ENCODE measurements at regions not wholly inside any gene's neighbourhood (a gene's known extent, or its start where the extent isn't known, plus 50 kb on each side); places are given as distances from the start of the nearest gene placed in this dataset.

DNA sequence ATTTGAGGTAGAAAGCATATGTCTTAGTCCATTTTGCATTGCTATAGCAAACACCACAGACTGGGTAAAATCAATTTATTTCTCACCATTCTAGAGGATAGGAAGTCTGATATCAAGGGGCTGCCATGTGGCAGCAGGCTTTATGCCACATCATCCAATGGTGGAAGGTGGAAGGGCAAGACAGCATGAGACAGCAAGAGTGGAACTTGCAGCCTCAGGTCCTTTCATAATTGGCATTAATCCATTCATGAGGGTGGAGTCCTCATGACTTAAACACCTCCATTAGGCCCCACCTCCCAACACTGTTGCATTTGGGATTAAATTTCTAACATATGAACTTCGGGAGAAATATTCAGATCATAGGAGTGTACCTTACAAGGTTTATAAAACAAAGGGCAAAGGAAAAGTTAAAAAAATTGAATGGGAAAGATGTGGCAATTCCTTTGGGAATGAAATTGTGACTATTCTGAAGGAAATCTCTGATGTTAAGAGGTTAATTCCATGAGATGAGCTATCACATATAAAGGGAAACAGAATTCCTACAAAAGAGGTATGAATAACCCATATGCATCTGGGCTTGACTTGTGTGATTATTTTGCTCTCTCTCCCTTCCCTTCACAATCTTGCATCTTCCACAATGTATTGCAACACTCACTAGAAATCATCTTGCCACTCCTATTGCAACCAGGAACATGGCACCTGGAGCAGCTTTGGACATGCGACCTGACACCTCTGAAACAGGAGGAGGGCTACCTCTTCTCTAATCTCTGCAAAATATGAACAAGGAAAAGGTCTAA is 507.8 kb downstream of the EPHA4 start:
- no peaks in the 10 kb centered on the region for H3K36me3 ChIP-seq (ENCODE audit: control insufficient read depth, insufficient read depth, low read length)
- no peak overlapping the region for H3K9ac ChIP-seq (ENCODE audit: low read length)
- no peaks in the 10 kb centered on the region for H3K27me3 ChIP-seq (ENCODE audit: control insufficient read depth, insufficient read depth, low read length)
- H3K4me1 ChIP-seq (ENCODE audit: control insufficient read depth, insufficient read depth, low read length): no peaks in the 10 kb centered on the region
- H3K9me3 ChIP-seq (ENCODE audit: control insufficient read depth, insufficient read depth, low read depth, low read length): no peaks in the 10 kb centered on the region
- H3K4me3 ChIP-seq (ENCODE audit: low read depth, low read length): no peak overlapping the region
- H3K27ac ChIP-seq (ENCODE audit: low read depth, low read length): no peak overlapping the region

- Histone ChIP-seq H3K36me3 (ENCODE audit: control insufficient read depth, insufficient read depth, low read length) (no peaks in the 10 kb centered on the region), H3K9ac (ENCODE audit: low read length) (no peak overlapping the region), H3K27me3 (ENCODE audit: control insufficient read depth, insufficient read depth, low read length) (no peaks in the 10 kb centered on the region), H3K4me1 (ENCODE audit: control insufficient read depth, insufficient read depth, low read length) (no peaks in the 10 kb centered on the region), H3K4me3 (ENCODE audit: low read depth, low read length) (no peak overlapping the region), H3K27ac (ENCODE audit: low read depth, low read length) (no peak overlapping the region), H3K9me3 (ENCODE audit: control insufficient read depth, insufficient read depth, low read depth, low read length) (no peaks in the 10 kb centered on the region)
Observed at GRCh38 chr2:221064880-221065279, 507.2 kb downstream of the EPHA4 start.

DNA sequence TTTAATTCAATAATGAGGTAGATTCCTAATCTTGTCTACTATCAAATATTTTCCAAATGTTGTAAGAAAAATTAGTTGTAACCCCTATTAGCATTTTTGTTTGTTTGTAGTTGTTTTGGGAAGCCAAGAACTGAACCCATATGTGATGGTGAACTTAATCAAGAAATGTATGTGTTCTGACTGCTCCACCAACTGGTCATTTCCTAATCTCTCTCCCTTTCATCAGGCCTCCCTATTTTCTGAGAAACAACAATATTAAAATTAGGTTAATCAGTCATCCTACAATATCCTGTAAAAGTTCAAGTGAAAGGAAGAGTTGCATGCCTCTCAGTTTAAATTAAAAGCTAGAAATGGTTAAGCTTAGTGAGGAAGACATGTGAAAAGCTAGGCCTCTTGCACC is 504.0 kb downstream of the EPHA4 start:
- Histone ChIP-seq H3K36me3 (ENCODE audit: control insufficient read depth, insufficient read depth, low read length) (no peaks in the 10 kb centered on the region), H3K9ac (ENCODE audit: low read length) (no peak overlapping the region), H3K27me3 (ENCODE audit: control insufficient read depth, insufficient read depth, low read length) (no peaks in the 10 kb centered on the region), H3K4me3 (ENCODE audit: low read depth, low read length) (no peak overlapping the region), H3K4me1 (ENCODE audit: control insufficient read depth, insufficient read depth, low read length) (no peaks in the 10 kb centered on the region), H3K9me3 (ENCODE audit: control insufficient read depth, insufficient read depth, low read depth, low read length) (peaks cover 16% of the 10 kb centered on the region), H3K27ac (ENCODE audit: low read depth, low read length) (no peak overlapping the region)

GRCh38 chr2:221070106-221070505 is 502.0 kb downstream of the EPHA4 start:
- Histone ChIP-seq H3K27ac (ENCODE audit: low read depth, low read length) (no peak overlapping the region), H3K9ac (ENCODE audit: low read length) (no peak overlapping the region), H3K4me3 (ENCODE audit: low read depth, low read length) (no peak overlapping the region), H3K9me3 (ENCODE audit: control insufficient read depth, insufficient read depth, low read depth, low read length) (peaks cover 16% of the 10 kb centered on the region), H3K36me3 (ENCODE audit: control insufficient read depth, insufficient read depth, low read length) (no peaks in the 10 kb centered on the region), H3K4me1 (ENCODE audit: control insufficient read depth, insufficient read depth, low read length) (no peaks in the 10 kb centered on the region), H3K27me3 (ENCODE audit: control insufficient read depth, insufficient read depth, low read length) (no peaks in the 10 kb centered on the region)

DNA sequence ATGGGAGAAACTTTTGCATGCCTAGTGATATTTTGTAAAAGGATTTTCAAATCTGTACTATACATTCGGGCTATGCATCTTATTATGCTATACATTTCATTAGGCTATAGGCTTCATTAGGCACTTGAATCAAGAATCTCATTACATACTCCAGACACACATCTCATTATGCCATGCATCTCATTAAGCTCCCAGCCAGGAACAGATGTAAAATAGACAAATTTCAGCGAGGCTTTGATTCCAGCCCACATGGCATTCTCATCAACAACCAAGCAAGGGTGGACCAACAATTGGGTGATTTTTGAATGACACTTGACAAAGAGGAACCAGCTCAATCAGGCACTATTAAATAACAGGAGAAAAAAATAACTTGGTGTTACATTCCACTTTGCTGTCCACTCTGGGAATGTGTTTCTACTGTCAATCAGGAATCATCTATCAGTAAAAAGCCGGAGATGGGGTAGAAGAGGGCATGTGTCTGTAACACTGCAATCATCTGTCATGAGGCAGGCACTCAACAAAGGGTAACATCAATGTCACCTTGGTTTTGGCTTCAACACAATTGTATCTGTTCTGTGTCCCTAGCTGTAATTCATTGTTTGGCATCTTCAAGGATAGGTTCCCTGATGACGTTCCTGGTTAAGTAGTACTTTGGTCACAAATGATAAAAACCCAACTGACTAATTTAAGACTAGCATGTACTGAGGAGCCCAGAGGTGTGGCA is 498.6 kb downstream of the EPHA4 start:
- H3K9ac ChIP-seq (ENCODE audit: low read length): no peak overlapping the region
- no peaks in the 10 kb centered on the region for H3K36me3 ChIP-seq (ENCODE audit: control insufficient read depth, insufficient read depth, low read length)
- no peak overlapping the region for H3K27ac ChIP-seq (ENCODE audit: low read depth, low read length)
- no peaks in the 10 kb centered on the region for H3K27me3 ChIP-seq (ENCODE audit: control insufficient read depth, insufficient read depth, low read length)
- no peak overlapping the region for H3K4me3 ChIP-seq (ENCODE audit: low read depth, low read length)
- no peaks in the 10 kb centered on the region for H3K4me1 ChIP-seq (ENCODE audit: control insufficient read depth, insufficient read depth, low read length)
- peaks cover 16% of the 10 kb centered on the region for H3K9me3 ChIP-seq (ENCODE audit: control insufficient read depth, insufficient read depth, low read depth, low read length)

DNA sequence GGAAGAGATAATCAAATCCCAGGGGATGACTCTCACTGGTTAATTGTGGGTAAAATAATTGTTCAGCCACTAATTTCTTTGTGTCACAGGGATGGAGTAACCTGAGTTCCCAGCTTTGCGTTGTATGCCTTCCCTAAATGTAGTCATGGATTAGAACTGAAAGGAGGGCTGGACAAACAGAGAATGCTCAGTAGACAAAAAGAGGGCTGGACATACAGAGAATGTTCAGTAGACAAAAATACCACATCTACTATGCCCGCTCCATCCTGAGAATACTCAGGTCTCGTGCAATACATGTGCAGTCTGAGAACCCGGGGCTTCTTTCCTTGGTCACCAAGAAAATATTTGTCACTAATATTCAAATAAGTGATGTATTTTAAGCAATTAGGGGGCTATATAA is 497.9 kb downstream of the EPHA4 start:
- Histone ChIP-seq H3K36me3 (ENCODE audit: control insufficient read depth, insufficient read depth, low read length) (no peaks in the 10 kb centered on the region), H3K9ac (ENCODE audit: low read length) (no peak overlapping the region), H3K27me3 (ENCODE audit: control insufficient read depth, insufficient read depth, low read length) (no peaks in the 10 kb centered on the region)

GRCh38 chr2:221075203-221075602 is 496.9 kb downstream of the EPHA4 start:
- H3K9me3 ChIP-seq (ENCODE audit: control insufficient read depth, insufficient read depth, low read depth, low read length): peaks cover 16% of the 10 kb centered on the region
- no peak overlapping the region for H3K27ac ChIP-seq (ENCODE audit: low read depth, low read length)
- H3K27me3 ChIP-seq (ENCODE audit: control insufficient read depth, insufficient read depth, low read length): no peaks in the 10 kb centered on the region
- no peak overlapping the region for H3K4me3 ChIP-seq (ENCODE audit: low read depth, low read length)
- H3K4me1 ChIP-seq (ENCODE audit: control insufficient read depth, insufficient read depth, low read length): no peaks in the 10 kb centered on the region
- no peaks in the 10 kb centered on the region for H3K36me3 ChIP-seq (ENCODE audit: control insufficient read depth, insufficient read depth, low read length)
- no peak overlapping the region for H3K9ac ChIP-seq (ENCODE audit: low read length)

More for the DNA sequence above, 497.9 kb downstream of the EPHA4 start:
- no peak overlapping the region for H3K27ac ChIP-seq (ENCODE audit: low read depth, low read length)
- no peak overlapping the region for H3K4me3 ChIP-seq (ENCODE audit: low read depth, low read length)
- H3K4me1 ChIP-seq (ENCODE audit: control insufficient read depth, insufficient read depth, low read length): no peaks in the 10 kb centered on the region
- peaks cover 16% of the 10 kb centered on the region for H3K9me3 ChIP-seq (ENCODE audit: control insufficient read depth, insufficient read depth, low read depth, low read length)

GRCh38 chr2:221077251-221077650 is 494.9 kb downstream of the EPHA4 start:
- Histone ChIP-seq H3K4me3 (ENCODE audit: low read depth, low read length) (no peak overlapping the region), H3K9ac (ENCODE audit: low read length) (no peak overlapping the region), H3K27me3 (ENCODE audit: control insufficient read depth, insufficient read depth, low read length) (no peaks in the 10 kb centered on the region), H3K9me3 (ENCODE audit: control insufficient read depth, insufficient read depth, low read depth, low read length) (no peaks in the 10 kb centered on the region), H3K36me3 (ENCODE audit: control insufficient read depth, insufficient read depth, low read length) (no peaks in the 10 kb centered on the region), H3K4me1 (ENCODE audit: control insufficient read depth, insufficient read depth, low read length) (no peaks in the 10 kb centered on the region), H3K27ac (ENCODE audit: low read depth, low read length) (no peak overlapping the region)

- Histone ChIP-seq H3K36me3 (ENCODE audit: control insufficient read depth, insufficient read depth, low read length) (no peaks in the 10 kb centered on the region), H3K27ac (ENCODE audit: low read depth, low read length) (no peak overlapping the region), H3K4me3 (ENCODE audit: low read depth, low read length) (no peak overlapping the region), H3K9ac (ENCODE audit: low read length) (no peak overlapping the region), H3K27me3 (ENCODE audit: control insufficient read depth, insufficient read depth, low read length) (no peaks in the 10 kb centered on the region), H3K9me3 (ENCODE audit: control insufficient read depth, insufficient read depth, low read depth, low read length) (no peaks in the 10 kb centered on the region), H3K4me1 (ENCODE audit: control insufficient read depth, insufficient read depth, low read length) (no peaks in the 10 kb centered on the region)
Observed at GRCh38 chr2:221077799-221078198, 494.3 kb downstream of the EPHA4 start.

GRCh38 chr2:221085341-221085900 is 486.7 kb downstream of the EPHA4 start:
- H3K27me3 ChIP-seq (ENCODE audit: control insufficient read depth, insufficient read depth, low read length): no peaks in the 10 kb centered on the region
- no peaks in the 10 kb centered on the region for H3K4me1 ChIP-seq (ENCODE audit: control insufficient read depth, insufficient read depth, low read length)
- no peaks in the 10 kb centered on the region for H3K36me3 ChIP-seq (ENCODE audit: control insufficient read depth, insufficient read depth, low read length)
- no peak overlapping the region for H3K27ac ChIP-seq (ENCODE audit: low read depth, low read length)
- no peak overlapping the region for H3K9ac ChIP-seq (ENCODE audit: low read length)
- H3K4me3 ChIP-seq (ENCODE audit: low read depth, low read length): no peak overlapping the region
- H3K9me3 ChIP-seq (ENCODE audit: control insufficient read depth, insufficient read depth, low read depth, low read length): no peaks in the 10 kb centered on the region; the same call in 1 of the 2 replicates

DNA sequence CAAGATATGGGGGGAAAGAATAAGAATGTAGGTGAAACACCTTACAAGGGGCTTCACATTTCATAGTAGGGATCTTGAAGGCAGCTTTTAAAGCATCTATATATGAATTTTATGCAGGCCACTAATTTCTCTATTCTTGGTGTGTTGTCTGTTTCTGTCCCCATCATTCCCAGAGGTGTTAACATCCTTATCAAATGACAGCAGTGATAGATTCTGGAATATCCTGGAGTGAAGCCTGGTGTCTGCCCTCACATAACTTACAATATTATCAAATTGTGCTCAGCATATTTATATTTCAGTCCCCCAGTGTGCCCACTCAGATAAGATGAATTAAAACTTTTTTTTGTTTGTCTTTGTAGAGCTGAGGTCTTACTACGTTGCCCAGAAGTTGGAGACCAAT is 486.2 kb downstream of the EPHA4 start:
- H3K9ac ChIP-seq (ENCODE audit: low read length): no peak overlapping the region
- H3K9me3 ChIP-seq (ENCODE audit: control insufficient read depth, insufficient read depth, low read depth, low read length): no peaks in the 10 kb centered on the region; the same call in 1 of the 2 replicates
- H3K4me3 ChIP-seq (ENCODE audit: low read depth, low read length): no peak overlapping the region
- no peaks in the 10 kb centered on the region for H3K27me3 ChIP-seq (ENCODE audit: control insufficient read depth, insufficient read depth, low read length)
- H3K4me1 ChIP-seq (ENCODE audit: control insufficient read depth, insufficient read depth, low read length): no peaks in the 10 kb centered on the region
- no peak overlapping the region for H3K27ac ChIP-seq (ENCODE audit: low read depth, low read length)
- H3K36me3 ChIP-seq (ENCODE audit: control insufficient read depth, insufficient read depth, low read length): no peaks in the 10 kb centered on the region

All from HUES6 (cell line).